ENCODE measurements at regions not wholly inside any gene's neighbourhood (a gene's known extent, or its start where the extent isn't known, plus 50 kb on each side); places are given as distances from the start of the nearest gene placed in this dataset.

DNA sequence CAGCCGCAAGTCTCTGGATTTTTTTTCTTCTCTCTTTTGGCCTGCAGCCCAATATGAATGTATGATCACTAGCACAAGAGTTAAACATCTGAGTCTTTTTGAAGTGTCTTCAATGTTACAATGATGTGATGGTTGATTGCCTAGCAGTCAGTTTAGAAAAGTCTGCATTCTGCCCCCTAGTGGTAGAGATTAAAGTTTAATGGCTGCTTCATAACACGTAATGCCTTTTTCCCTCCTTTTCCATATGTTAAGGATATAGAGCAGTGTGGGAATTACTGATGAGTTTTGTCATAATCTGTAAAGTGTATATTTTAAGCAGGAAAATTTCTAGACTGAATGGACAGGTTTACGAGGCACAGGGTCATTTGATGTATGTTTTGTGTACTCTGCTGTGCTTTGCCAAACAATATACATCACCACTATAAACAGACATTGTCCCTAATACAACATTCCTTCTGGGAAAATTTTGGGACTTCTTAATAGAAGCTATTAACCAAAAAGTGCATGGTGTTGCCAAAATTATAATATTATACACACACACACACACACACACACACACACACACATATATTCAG lies 1038.5 kb upstream of the NR2F2 start:
- peak; percentile 63 for DNase-seq
- H3K4me1 ChIP-seq (ENCODE audit: control insufficient read depth, low read depth, low read length) = no peaks in the 10 kb centered on the region

DNA sequence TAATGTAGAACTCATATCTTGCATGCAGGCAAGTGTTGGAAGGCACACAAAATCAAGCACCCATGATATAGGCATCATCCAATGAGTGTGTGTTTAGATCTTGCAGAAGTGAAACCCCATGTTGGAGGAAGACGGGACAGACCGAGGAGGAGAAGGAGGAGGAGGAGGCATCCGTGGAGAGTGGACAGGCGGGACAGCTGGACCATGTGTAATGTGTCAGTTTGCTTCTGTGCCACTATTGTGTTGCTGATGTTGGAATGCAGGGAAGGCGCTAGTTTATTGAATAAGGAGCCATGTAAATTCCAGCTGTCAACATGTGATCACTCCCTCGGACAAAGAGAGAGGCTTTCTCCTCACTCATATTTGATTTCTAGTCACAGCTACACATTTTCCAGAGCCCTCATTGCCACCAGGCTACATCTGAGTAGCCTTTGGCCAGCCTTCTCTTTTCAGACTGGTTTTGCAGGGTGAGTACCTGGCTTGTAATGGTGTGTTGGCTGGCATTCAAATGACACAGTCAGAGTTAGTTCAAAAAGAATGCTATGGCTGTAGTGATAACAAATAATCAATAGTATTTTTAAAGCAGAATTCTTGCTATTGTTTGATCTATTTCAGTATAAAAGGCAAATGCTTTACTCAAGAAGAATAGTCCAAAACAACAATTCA lies 1037.6 kb upstream of the NR2F2 start:
- no peak overlapping the region for H3K9ac ChIP-seq (ENCODE audit: low read length)
- no peak overlapping the region for H4K8ac ChIP-seq (ENCODE audit: low read depth, low read length)
- no peak overlapping the region for H2BK120ac ChIP-seq (ENCODE audit: low read depth, low read length)
- H2BK5ac ChIP-seq (ENCODE audit: low read length) = no peak overlapping the region
- no peaks in the 10 kb centered on the region for H3K79me1 ChIP-seq (ENCODE audit: low read length)
- no peaks in the 10 kb centered on the region for H3K27me3 ChIP-seq (ENCODE audit: insufficient read depth, low read length, poor library complexity)
- H2BK15ac ChIP-seq (replicated peaks; ENCODE audit: low read depth) = no peak overlapping the region
- no peak overlapping the region for H4K5ac ChIP-seq (ENCODE audit: low read length)
- DNase-seq = no peak
- no peak overlapping the region for H3K4ac ChIP-seq (ENCODE audit: low read depth, low read length)
- H3K36me3 ChIP-seq (ENCODE audit: control insufficient read depth, insufficient read depth, low read length) = no peaks in the 10 kb centered on the region
- no peak overlapping the region for H2AK5ac ChIP-seq (ENCODE audit: low read length)
- no peak overlapping the region for H3K27ac ChIP-seq (ENCODE audit: low read depth, low read length)
- H3K56ac ChIP-seq (ENCODE audit: low read length) = no peak overlapping the region
- H3K4me3 ChIP-seq (ENCODE audit: low read length) = no peak overlapping the region
- WGBS (ENCODE audit: extremely low coverage, insufficient coverage, low lambda C conversion rate) = no CpG with 5 or more reads among the region's 6 CpGs
- H3K4me1 ChIP-seq (ENCODE audit: control insufficient read depth, low read depth, low read length) = no peaks in the 10 kb centered on the region
- H3K4me2 ChIP-seq (ENCODE audit: low read length) = no peak overlapping the region
- no peak overlapping the region for H3K18ac ChIP-seq (ENCODE audit: low read length)
- H3K79me2 ChIP-seq (ENCODE audit: control insufficient read depth, insufficient read depth, low read length) = no peaks in the 10 kb centered on the region
- no peak overlapping the region for H3K23ac ChIP-seq (ENCODE audit: low read length)

More for the DNA sequence above, 1038.5 kb upstream of the NR2F2 start:
- H3K23ac ChIP-seq (ENCODE audit: low read length) = no peak overlapping the region
- no peak overlapping the region for H3K27ac ChIP-seq (ENCODE audit: low read depth, low read length)
- no peaks in the 10 kb centered on the region for H3K79me1 ChIP-seq (ENCODE audit: low read length)
- WGBS (ENCODE audit: extremely low coverage, insufficient coverage, low lambda C conversion rate) = no CpG with 5 or more reads among the region's 3 CpGs
- no peaks in the 10 kb centered on the region for H3K79me2 ChIP-seq (ENCODE audit: control insufficient read depth, insufficient read depth, low read length)
- H2BK120ac ChIP-seq (ENCODE audit: low read depth, low read length) = no peak overlapping the region
- H3K4me3 ChIP-seq (ENCODE audit: low read length) = no peak overlapping the region
- H4K8ac ChIP-seq (ENCODE audit: low read depth, low read length) = no peak overlapping the region
- H4K5ac ChIP-seq (ENCODE audit: low read length) = no peak overlapping the region
- no peak overlapping the region for H3K56ac ChIP-seq (ENCODE audit: low read length)
- no peak overlapping the region for H3K4ac ChIP-seq (ENCODE audit: low read depth, low read length)
- H3K18ac ChIP-seq (ENCODE audit: low read length) = no peak overlapping the region
- H3K9ac ChIP-seq (ENCODE audit: low read length) = no peak overlapping the region
- no peak overlapping the region for H3K4me2 ChIP-seq (ENCODE audit: low read length)
- H2BK5ac ChIP-seq (ENCODE audit: low read length) = no peak overlapping the region
- no peak overlapping the region for H2AK5ac ChIP-seq (ENCODE audit: low read length)
- no peak overlapping the region for H2BK15ac ChIP-seq (replicated peaks; ENCODE audit: low read depth)
- no peaks in the 10 kb centered on the region for H3K27me3 ChIP-seq (ENCODE audit: insufficient read depth, low read length, poor library complexity)
- no peaks in the 10 kb centered on the region for H3K36me3 ChIP-seq (ENCODE audit: control insufficient read depth, insufficient read depth, low read length)

GRCh38 chr15:95293456-95294031 lies 1037.0 kb upstream of the NR2F2 start:
- no peaks in the 10 kb centered on the region for H3K27me3 ChIP-seq (ENCODE audit: insufficient read depth, low read length, poor library complexity)
- no peaks in the 10 kb centered on the region for H3K79me1 ChIP-seq (ENCODE audit: low read length)
- no peak overlapping the region for H3K4me3 ChIP-seq (ENCODE audit: low read length)
- no peak overlapping the region for H2AK5ac ChIP-seq (ENCODE audit: low read length)
- no peaks in the 10 kb centered on the region for H3K36me3 ChIP-seq (ENCODE audit: control insufficient read depth, insufficient read depth, low read length)
- H4K8ac ChIP-seq (ENCODE audit: low read depth, low read length) = no peak overlapping the region
- H2BK15ac ChIP-seq (replicated peaks; ENCODE audit: low read depth) = no peak overlapping the region
- H2BK120ac ChIP-seq (ENCODE audit: low read depth, low read length) = no peak overlapping the region
- H3K23ac ChIP-seq (ENCODE audit: low read length) = no peak overlapping the region
- no peak overlapping the region for H3K4ac ChIP-seq (ENCODE audit: low read depth, low read length)
- no peak overlapping the region for H3K27ac ChIP-seq (ENCODE audit: low read depth, low read length)
- no peaks in the 10 kb centered on the region for H3K79me2 ChIP-seq (ENCODE audit: control insufficient read depth, insufficient read depth, low read length)
- no peaks in the 10 kb centered on the region for H3K4me1 ChIP-seq (ENCODE audit: control insufficient read depth, low read depth, low read length)
- H3K4me2 ChIP-seq (ENCODE audit: low read length) = no peak overlapping the region
- no peak for DNase-seq
- no peak overlapping the region for H4K5ac ChIP-seq (ENCODE audit: low read length)
- H3K9ac ChIP-seq (ENCODE audit: low read length) = no peak overlapping the region
- H3K56ac ChIP-seq (ENCODE audit: low read length) = no peak overlapping the region
- no CpG with 5 or more reads among the region's 6 CpGs for WGBS (ENCODE audit: extremely low coverage, insufficient coverage, low lambda C conversion rate)
- no peak overlapping the region for H2BK5ac ChIP-seq (ENCODE audit: low read length)
- H3K18ac ChIP-seq (ENCODE audit: low read length) = no peak overlapping the region

- Histone ChIP-seq H3K4me1 (ENCODE audit: control insufficient read depth, low read depth, low read length) (no peaks in the 10 kb centered on the region), H3K79me1 (ENCODE audit: low read length) (no peaks in the 10 kb centered on the region), H2BK5ac (ENCODE audit: low read length) (no peak overlapping the region), H2AK5ac (ENCODE audit: low read length) (no peak overlapping the region), H2BK120ac (ENCODE audit: low read depth, low read length) (no peak overlapping the region), H3K79me2 (ENCODE audit: control insufficient read depth, insufficient read depth, low read length) (no peaks in the 10 kb centered on the region), H3K36me3 (ENCODE audit: control insufficient read depth, insufficient read depth, low read length) (no peaks in the 10 kb centered on the region), H3K4me2 (ENCODE audit: low read length) (no peak overlapping the region), H3K23ac (ENCODE audit: low read length) (no peak overlapping the region), H3K4me3 (ENCODE audit: low read length) (no peak overlapping the region), H3K56ac (ENCODE audit: low read length) (no peak overlapping the region), H3K4ac (ENCODE audit: low read depth, low read length) (peak overlapping the region; percentile 44), H3K18ac (ENCODE audit: low read length) (no peak overlapping the region), H3K27me3 (ENCODE audit: insufficient read depth, low read length, poor library complexity) (no peaks in the 10 kb centered on the region), H4K8ac (ENCODE audit: low read depth, low read length) (no peak overlapping the region), H3K9ac (ENCODE audit: low read length) (no peak overlapping the region), H3K27ac (ENCODE audit: low read depth, low read length) (no peak overlapping the region), H2BK15ac (replicated peaks; ENCODE audit: low read depth) (no peak overlapping the region), H4K5ac (ENCODE audit: low read length) (no peak overlapping the region)
- no CpG with 5 or more reads among the region's 9 CpGs for WGBS (ENCODE audit: extremely low coverage, insufficient coverage, low lambda C conversion rate)
- no peak for DNase-seq
Observed at GRCh38 chr15:95295363-95295762, 1035.1 kb upstream of the NR2F2 start.

DNA sequence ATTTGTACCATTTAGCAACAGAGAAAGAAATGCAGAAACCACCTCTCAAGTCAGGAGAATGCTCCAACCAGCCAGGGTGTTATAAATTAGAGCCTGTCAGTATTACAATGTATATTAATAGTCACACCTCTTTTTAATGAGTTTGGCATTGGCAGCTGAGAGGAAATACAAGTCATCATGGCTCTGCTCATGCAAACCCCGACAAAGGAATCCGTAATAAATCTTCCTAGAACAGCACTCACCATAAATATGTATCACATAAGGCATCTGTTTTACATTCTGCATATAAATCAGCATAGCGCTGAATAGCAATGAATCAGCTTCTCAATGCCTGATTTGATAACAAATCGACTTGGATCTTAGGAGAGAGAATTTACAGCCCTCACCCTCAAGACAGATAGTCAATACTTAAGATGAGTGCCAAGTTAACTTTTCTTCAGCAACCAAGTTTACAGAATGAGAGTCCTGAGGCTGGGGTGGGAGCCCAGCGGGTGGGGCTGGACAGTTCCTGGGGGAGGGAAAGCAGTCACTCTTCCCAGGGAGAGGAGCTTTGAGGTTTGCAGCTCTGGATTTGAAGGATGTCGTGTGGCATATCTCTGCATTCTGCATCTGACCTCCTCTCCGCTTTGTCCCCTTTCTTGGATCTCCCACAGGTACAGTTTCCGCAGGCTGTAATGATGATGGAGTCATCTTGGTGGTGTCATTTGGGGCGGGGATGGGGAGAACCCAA lies 1034.4 kb upstream of the NR2F2 start:
- no peak overlapping the region for H3K27ac ChIP-seq (ENCODE audit: low read depth, low read length)
- H2BK5ac ChIP-seq (ENCODE audit: low read length) = no peak overlapping the region
- no peak overlapping the region for H2BK120ac ChIP-seq (ENCODE audit: low read depth, low read length)
- no peak overlapping the region for H3K18ac ChIP-seq (ENCODE audit: low read length)
- no peak overlapping the region for H3K9ac ChIP-seq (ENCODE audit: low read length)
- H3K56ac ChIP-seq (ENCODE audit: low read length) = no peak overlapping the region
- H3K4me3 ChIP-seq (ENCODE audit: low read length) = no peak overlapping the region
- no peaks in the 10 kb centered on the region for H3K27me3 ChIP-seq (ENCODE audit: insufficient read depth, low read length, poor library complexity)
- no peaks in the 10 kb centered on the region for H3K79me1 ChIP-seq (ENCODE audit: low read length)
- H3K4ac ChIP-seq (ENCODE audit: low read depth, low read length) = no peak overlapping the region
- no peak overlapping the region for H3K23ac ChIP-seq (ENCODE audit: low read length)
- H2BK15ac ChIP-seq (replicated peaks; ENCODE audit: low read depth) = no peak overlapping the region
- no peak overlapping the region for H3K4me2 ChIP-seq (ENCODE audit: low read length)
- no peak overlapping the region for H4K8ac ChIP-seq (ENCODE audit: low read depth, low read length)
- no peaks in the 10 kb centered on the region for H3K4me1 ChIP-seq (ENCODE audit: control insufficient read depth, low read depth, low read length)
- DNase-seq = no peak
- H4K5ac ChIP-seq (ENCODE audit: low read length) = no peak overlapping the region
- no CpG with 5 or more reads among the region's 9 CpGs for WGBS (ENCODE audit: extremely low coverage, insufficient coverage, low lambda C conversion rate)
- H3K79me2 ChIP-seq (ENCODE audit: control insufficient read depth, insufficient read depth, low read length) = no peaks in the 10 kb centered on the region
- H2AK5ac ChIP-seq (ENCODE audit: low read length) = no peak overlapping the region
- H3K36me3 ChIP-seq (ENCODE audit: control insufficient read depth, insufficient read depth, low read length) = no peaks in the 10 kb centered on the region
